H9 (cell line): ENCODE measurements at regions not wholly inside any gene's neighbourhood (a gene's known extent, or its start where the extent isn't known, plus 50 kb on each side); places are given as distances from the start of the nearest gene placed in this dataset.

Source experiments
- DNase-seq: peaks from one replicate; pipeline ENCODE4 v3.0.0-alpha.2; 2017
- H2AFZ ChIP-seq: one replicate; pipeline ENCODE4 v1.6.1; 2013; ENCODE audit warnings: mild to moderate bottlenecking, low read length, control low read depth, moderate library complexity
- H2AK5ac ChIP-seq: 2 replicates; pipeline ENCODE4 v1.6.1; 2013; ENCODE audit warnings: low read length, control low read depth, mixed read lengths; ENCODE audit not compliant: insufficient read length
- H2BK120ac ChIP-seq: one replicate; pipeline ENCODE4 v1.6.1; 2013; ENCODE audit warnings: low read depth, mild to moderate bottlenecking, low read length, control low read depth, inconsistent platforms; ENCODE audit not compliant: poor library complexity, severe bottlenecking
- H2BK12ac ChIP-seq: 2 replicates; pipeline ENCODE4 v1.6.1; 2013; ENCODE audit warnings: low read length, control low read depth, mixed read lengths, low read depth; ENCODE audit not compliant: insufficient read length
- H2BK15ac ChIP-seq: 2 replicates; pipeline ENCODE4 v1.6.1; 2013; ENCODE audit warnings: low read depth, low read length, control low read depth
- H2BK20ac ChIP-seq: one replicate; pipeline ENCODE4 v1.6.1; 2013; ENCODE audit warnings: low read depth, mild to moderate bottlenecking, low read length, control low read depth, inconsistent platforms; ENCODE audit not compliant: poor library complexity, severe bottlenecking
- H2BK5ac ChIP-seq: 2 replicates; pipeline ENCODE4 v1.6.1; 2013; ENCODE audit warnings: low read length, control low read depth, mixed read lengths; ENCODE audit not compliant: insufficient read length
- H3K14ac ChIP-seq: 2 replicates; pipeline ENCODE4 v1.6.1; 2013; ENCODE audit warnings: low read length, control low read depth; ENCODE audit not compliant: insufficient read depth
- H3K18ac ChIP-seq: 2 replicates; pipeline ENCODE4 v1.6.1; 2013; ENCODE audit warnings: low read depth, mild to moderate bottlenecking, mixed read lengths, low read length, control low read depth; ENCODE audit not compliant: insufficient read length
- H3K23ac ChIP-seq: 2 replicates; pipeline ENCODE4 v1.6.1; 2013; ENCODE audit warnings: low read length, control low read depth, mixed read lengths, low read depth; ENCODE audit not compliant: insufficient read length
- H3K23me2 ChIP-seq: 2 replicates; pipeline ENCODE4 v1.6.1; 2013; ENCODE audit warnings: low read depth, mild to moderate bottlenecking, mixed read lengths, low read length, control low read depth; ENCODE audit not compliant: insufficient read length, poor library complexity, severe bottlenecking
- H3K27ac ChIP-seq: 2 replicates; pipeline ENCODE4 v1.5.1; 2013; ENCODE audit warnings: low read length, control low read depth, mixed read lengths, low read depth; ENCODE audit not compliant: insufficient read length
- H3K27me3 ChIP-seq: 2 replicates; pipeline ENCODE4 v1.6.1; 2013; ENCODE audit warnings: low read length, control low read depth, inconsistent platforms; ENCODE audit not compliant: insufficient read depth
- H3K4ac ChIP-seq: 2 replicates; pipeline ENCODE4 v1.6.1; 2013; ENCODE audit warnings: low read depth, mild to moderate bottlenecking, control low read depth, inconsistent platforms, low read length, moderate library complexity
- H3K4me1 ChIP-seq: 2 replicates; pipeline ENCODE4 v1.6.1; 2013; ENCODE audit warnings: low read length, control low read depth, inconsistent platforms; ENCODE audit not compliant: insufficient read depth
- H3K4me2 ChIP-seq: 2 replicates; pipeline ENCODE4 v1.6.1; 2013; ENCODE audit warnings: low read length, control low read depth, mixed read lengths; ENCODE audit not compliant: insufficient read length, insufficient read depth
- H3K56ac ChIP-seq: 2 replicates; pipeline ENCODE4 v1.6.1; 2013; ENCODE audit warnings: low read depth, mild to moderate bottlenecking, mixed read lengths, low read length, control low read depth; ENCODE audit not compliant: insufficient read length
- H3K79me1 ChIP-seq: 2 replicates; pipeline ENCODE4 v1.6.1; 2013; ENCODE audit warnings: low read depth, mild to moderate bottlenecking, moderate library complexity, low read length, control low read depth, inconsistent platforms; ENCODE audit not compliant: insufficient read depth, poor library complexity, severe bottlenecking
- H3K79me2 ChIP-seq: 2 replicates; pipeline ENCODE4 v1.6.1; 2013; ENCODE audit warnings: low read length, control low read depth, inconsistent platforms; ENCODE audit not compliant: insufficient read depth
- H3K9ac ChIP-seq: 2 replicates; pipeline ENCODE4 v1.6.1; 2013; ENCODE audit warnings: low read length, control low read depth, mixed read lengths; ENCODE audit not compliant: insufficient read length; ENCODE audit errors: extremely low read depth
- H3K9me3 ChIP-seq: one replicate; pipeline ENCODE4 v1.6.1; 2013; ENCODE audit warnings: low read depth, low read length, inconsistent platforms; ENCODE audit not compliant: control insufficient read depth
- H3T11ph ChIP-seq: one replicate; pipeline ENCODE4 v1.6.1; 2013; ENCODE audit warnings: mild to moderate bottlenecking, low read length, control low read depth, inconsistent platforms
- H4K20me1 ChIP-seq: one replicate; pipeline ENCODE4 v1.6.1; 2013; ENCODE audit not compliant: control insufficient read depth, insufficient read length, insufficient read depth
- H4K5ac ChIP-seq: 2 replicates; pipeline ENCODE4 v1.6.1; 2013; ENCODE audit warnings: low read depth, mild to moderate bottlenecking, mixed read lengths, low read length, control low read depth; ENCODE audit not compliant: insufficient read length
- H4K8ac ChIP-seq: replicated peaks from 2 replicates; pipeline ENCODE4 v1.6.1; 2013; ENCODE audit warnings: low read length, control low read depth, mixed read lengths, low read depth; ENCODE audit not compliant: insufficient read length
- H4K91ac ChIP-seq: 2 replicates; pipeline ENCODE4 v1.6.1; 2013; ENCODE audit warnings: low read depth, mild to moderate bottlenecking, moderate library complexity, mixed read lengths, low read length, control low read depth; ENCODE audit not compliant: insufficient read length
- H3K27ac Mint-ChIP-seq, 3 experiments: 2 replicates in 2 of 3; 3 replicates in 1 of 3; pipeline ENCODE4 v1.8.0; 2020 to 2021; ENCODE audit warnings: mixed read lengths in 3 of 3, mild to moderate bottlenecking in 1 of 3, moderate library complexity in 1 of 3
- H3K27me3 Mint-ChIP-seq: 2 replicates; pipeline ENCODE4 v1.8.0; 2021; ENCODE audit warnings: low read depth, mild to moderate bottlenecking, moderate library complexity, mixed read lengths
- H3K36me3 Mint-ChIP-seq, 3 experiments: 2 replicates in 2 of 3; 3 replicates in 1 of 3; pipeline ENCODE4 v1.8.0; 2020 to 2021; ENCODE audit warnings: low read depth in 3 of 3, mixed read lengths in 3 of 3; ENCODE audit not compliant: insufficient read depth in 1 of 3
- H3K4me1 Mint-ChIP-seq, 2 experiments: 2 replicates each; pipeline ENCODE4 v1.8.0; 2020; ENCODE audit warnings: mixed read lengths in 2 of 2
- H3K4me3 Mint-ChIP-seq, 2 experiments: 2 replicates in 1 of 2; 3 replicates in 1 of 2; pipeline ENCODE4 v1.8.0; 2020 to 2021; ENCODE audit warnings: mild to moderate bottlenecking in 2 of 2, mixed read lengths in 2 of 2, moderate library complexity in 1 of 2
- H3K9me3 Mint-ChIP-seq, 2 experiments: 2 replicates in 1 of 2; 3 replicates in 1 of 2; pipeline ENCODE4 v1.8.0; 2020; ENCODE audit warnings: mild to moderate bottlenecking in 2 of 2, mixed read lengths in 2 of 2, moderate library complexity in 1 of 2
- CTCF ChIP-seq: fragments of 200-600 bp; sonication (generic); conservative IDR thresholded peaks from 3 replicates; pipeline ENCODE4 v1.8.0; 2021; ENCODE audit warnings: antibody characterized with exemption, mild to moderate bottlenecking
- WGBS: extraction: QIAGEN DNeasy Blood & Tissue Kit; methylation state at CpG from one replicate; pipeline ENCODE4 v1.1.7; 2013; ENCODE audit warnings: missing lambda C conversion rate, low lambda C conversion rate, mixed read lengths; ENCODE audit not compliant: insufficient read length; ENCODE audit errors: extremely low coverage; 5-methylcytosine and 5-hydroxymethylcytosine counted together

- no peak overlapping the region for H3K56ac ChIP-seq
- H3K27me3 ChIP-seq: no peaks in the 10 kb centered on the region
- peaks cover 6% of the 10 kb centered on the region for H3K9me3 ChIP-seq
- no peak overlapping the region for H3K27ac Mint-ChIP-seq
- no peak overlapping the region for H2BK120ac ChIP-seq
- H3K4me2 ChIP-seq: no peak overlapping the region
- peaks cover 6 to 7% of the 10 kb centered on the region in 2 experiments for H3K4me1 Mint-ChIP-seq
- no peak overlapping the region for H2BK20ac ChIP-seq
- no peak overlapping the region for H2AK5ac ChIP-seq
- H3K4me1 ChIP-seq: peaks cover 3% of the 10 kb centered on the region; the same call in 1 of the 2 replicates
- H3K23ac ChIP-seq: no peak overlapping the region
- no peak overlapping the region for H4K5ac ChIP-seq
- H2BK12ac ChIP-seq: no peak overlapping the region
- H3K9me3 Mint-ChIP-seq: peaks cover 8 to 18% of the 10 kb centered on the region in 2 experiments; a peak in 4 of 5 replicates
- WGBS: no CpG with 5 or more reads among the region's 1 CpG
- no peaks in the 10 kb centered on the region for H3K79me1 ChIP-seq
- no peak overlapping the region for H4K91ac ChIP-seq
- H3K27ac ChIP-seq: no peak overlapping the region
- peaks cover 2 to 11% (median 4%) of the 10 kb centered on the region in 3 experiments; a peak in 3 of 7 replicates for H3K36me3 Mint-ChIP-seq
- H3K4ac ChIP-seq: no peak overlapping the region
- H3K27me3 Mint-ChIP-seq: no peaks in the 10 kb centered on the region
- H3K4me3 Mint-ChIP-seq: no peak overlapping the region
- H4K20me1 ChIP-seq: no peaks in the 10 kb centered on the region
- H4K8ac ChIP-seq: no peak overlapping the region
- H3K18ac ChIP-seq: no peak overlapping the region
- no peak overlapping the region for H3K9ac ChIP-seq
- H2BK15ac ChIP-seq: no peak overlapping the region
- no peak for TF ChIP-seq CTCF
- H3T11ph ChIP-seq: no peak overlapping the region
- no peak overlapping the region for H3K14ac ChIP-seq
- no peak for DNase-seq
- no peaks in the 10 kb centered on the region for H3K79me2 ChIP-seq
- no peak overlapping the region for H2AFZ ChIP-seq
- no peak overlapping the region for H2BK5ac ChIP-seq
- no peaks in the 10 kb centered on the region for H3K23me2 ChIP-seq
These were observed 688.3 kb upstream of the LMCD1 start for GRCh38 chr3:7813365-7813764.
